GM18858 (cell line): ENCODE measurements at regions not wholly inside any gene's neighbourhood (a gene's known extent, or its start where the extent isn't known, plus 50 kb on each side); places are given as distances from the start of the nearest gene placed in this dataset.

ENCODE experiments used
- ATAC-seq: cut with Tn5 transposase; IDR thresholded peaks from one replicate; pipeline ENCODE4 v1.9.1; 2021; ENCODE audit not compliant: unreplicated experiment

DNA sequence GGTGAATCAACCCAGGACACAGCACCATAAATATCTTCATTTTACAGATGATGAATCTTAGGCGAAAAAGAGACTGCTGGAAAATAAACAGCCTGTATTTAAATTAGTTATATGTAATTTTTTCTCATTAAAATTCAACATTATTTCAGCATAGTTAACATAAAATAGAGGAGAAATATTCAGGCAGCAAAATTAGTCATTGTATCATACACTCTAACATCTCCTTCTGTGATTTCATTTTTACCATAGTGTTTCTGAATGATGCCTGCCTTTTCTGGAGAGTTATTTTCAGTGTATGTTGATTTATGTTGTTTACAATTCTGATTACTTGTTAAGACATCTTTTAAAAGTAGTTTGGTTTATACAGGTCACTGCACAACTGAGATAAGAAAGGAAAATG lies 82.3 kb upstream of the KCNIP4 start:
- ATAC-seq = no peak

DNA sequence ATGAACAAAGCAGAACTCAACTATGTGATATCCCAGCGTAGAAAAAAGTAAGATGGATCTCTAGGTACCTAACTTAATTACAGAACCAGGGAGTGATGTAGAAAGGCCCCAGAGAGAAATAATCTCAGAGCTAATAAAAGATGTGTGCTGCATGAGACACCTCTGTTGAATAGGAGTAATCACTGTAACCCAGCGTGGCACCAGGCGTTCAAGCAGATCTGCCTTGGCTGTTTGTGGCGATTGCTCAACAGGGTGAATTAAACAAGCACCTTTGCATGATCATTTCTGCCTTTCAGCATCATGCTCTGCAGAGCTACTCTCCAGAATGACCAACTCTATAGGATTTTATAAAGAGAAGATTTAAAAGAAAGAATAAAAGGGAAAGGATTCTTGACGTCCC lies 81.7 kb upstream of the KCNIP4 start:
- ATAC-seq = no peak

DNA sequence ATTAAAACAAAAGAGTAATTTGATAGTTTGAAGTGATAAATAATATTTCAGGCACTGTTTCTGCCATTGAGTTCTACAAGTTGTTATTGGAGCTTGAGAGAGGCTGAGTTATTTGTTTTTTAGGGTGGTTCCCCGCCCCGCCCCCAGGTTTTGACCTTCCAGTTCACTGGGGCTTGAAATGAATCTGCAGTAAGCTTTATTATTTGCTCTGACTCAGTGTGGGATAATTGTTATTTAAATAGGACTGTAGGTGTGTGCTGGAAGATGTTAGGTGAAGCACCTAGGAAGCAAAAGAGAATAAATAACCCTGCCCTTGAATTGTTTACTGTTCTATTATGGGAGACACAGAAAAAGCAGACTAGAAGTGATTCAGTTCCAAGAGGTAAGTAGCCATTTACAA lies 81.2 kb upstream of the KCNIP4 start:
- ATAC-seq = peak; percentile 59

DNA sequence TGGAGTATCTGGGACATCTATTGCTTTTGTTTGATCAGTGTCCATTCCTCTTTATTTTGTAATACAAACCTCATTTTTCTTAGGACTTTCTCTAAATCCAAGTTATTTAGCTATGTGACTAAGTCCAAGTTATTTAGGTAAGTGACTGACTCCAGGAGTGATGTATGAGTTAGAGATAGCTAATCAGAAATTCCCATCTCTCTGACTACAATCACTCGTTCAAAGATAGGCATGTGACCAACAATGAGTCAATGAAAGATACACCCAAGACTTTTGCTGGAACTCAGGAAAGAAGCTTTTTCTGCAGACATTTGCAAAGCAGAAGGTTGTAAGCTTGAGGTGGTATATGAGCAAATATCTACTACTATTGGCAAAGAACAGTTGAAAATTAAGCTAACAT lies 72.5 kb upstream of the KCNIP4 start:
- no peak for ATAC-seq

DNA sequence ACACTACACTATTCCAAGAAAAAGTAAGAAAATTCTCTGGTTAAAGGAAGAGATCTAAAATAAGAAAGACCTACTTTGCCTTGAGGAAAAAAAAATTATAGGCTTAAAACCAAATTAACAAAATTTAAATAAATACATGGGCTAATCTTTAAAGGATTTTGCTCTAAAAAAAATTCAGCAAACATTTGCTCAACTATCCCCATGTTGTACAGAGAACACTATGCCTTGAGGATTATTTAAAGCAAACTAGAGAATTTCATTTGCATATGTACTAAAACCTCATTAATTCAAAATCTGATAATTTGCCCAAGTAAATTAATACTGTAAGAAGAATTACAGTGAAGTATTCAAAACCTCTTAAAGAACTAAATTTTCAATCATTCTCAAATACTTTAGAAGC lies 71.6 kb upstream of the KCNIP4 start:
- no peak for ATAC-seq

DNA sequence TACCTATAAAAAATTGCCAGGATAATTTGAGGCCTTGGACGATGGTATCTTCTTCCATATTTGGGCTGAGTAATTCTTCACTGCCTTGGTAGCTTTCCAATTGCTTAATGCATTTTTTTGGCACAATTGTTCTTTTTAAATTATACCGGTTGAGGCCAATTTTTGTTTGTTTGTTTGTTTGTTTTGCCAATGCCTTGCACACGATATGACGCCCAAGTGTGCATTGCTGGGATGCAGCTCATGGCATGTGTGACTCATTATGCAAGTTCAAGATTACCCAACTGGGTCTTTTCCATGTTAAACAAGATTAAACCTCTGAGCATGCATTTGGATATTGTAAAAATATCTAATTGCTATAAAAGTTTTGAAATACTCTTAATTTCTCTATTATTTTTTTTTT lies 71.1 kb upstream of the KCNIP4 start:
- no peak for ATAC-seq

DNA sequence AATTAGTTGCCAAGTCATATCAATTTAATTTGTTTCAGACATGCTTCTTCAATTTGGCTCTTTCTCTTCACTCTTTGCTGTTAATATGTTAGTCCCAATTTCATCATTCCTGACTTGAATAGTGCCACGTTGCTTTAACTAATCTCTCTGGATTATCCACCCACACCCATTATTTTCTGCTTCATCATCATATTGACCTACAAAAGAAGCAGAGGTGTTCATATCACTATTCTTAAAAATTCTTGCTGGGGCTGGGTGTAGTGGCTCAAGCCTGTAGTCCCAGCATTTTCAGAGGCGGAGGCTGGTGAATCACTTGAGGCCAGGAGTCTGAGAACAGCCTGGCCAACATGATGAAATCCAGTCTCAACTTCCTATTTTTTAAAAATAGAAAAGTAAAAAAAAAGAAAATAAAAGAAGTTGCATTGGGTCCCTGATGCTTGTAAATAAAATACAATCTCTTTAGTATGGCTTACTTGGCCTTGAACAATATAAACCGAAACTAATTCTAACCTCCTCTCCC lies 65.7 kb upstream of the KCNIP4 start:
- no peak for ATAC-seq

DNA sequence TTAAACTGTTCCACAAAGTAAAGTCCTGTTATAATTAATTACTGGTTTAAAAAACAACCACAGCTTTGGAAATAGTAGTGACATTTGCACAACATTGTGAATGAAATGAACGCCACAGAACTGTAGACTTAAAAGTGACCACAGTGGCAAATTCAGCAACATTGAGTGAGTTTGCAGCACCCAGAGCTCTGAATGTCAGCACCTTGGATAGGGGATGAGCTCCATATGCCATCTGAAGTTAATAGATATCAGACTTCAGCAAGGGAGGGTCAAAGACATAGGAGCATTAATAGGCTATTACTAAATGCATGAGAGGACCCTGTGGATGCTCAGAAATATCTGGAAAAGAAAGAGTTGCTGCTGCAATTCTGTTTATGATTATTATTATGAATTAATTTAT lies 55.3 kb upstream of the KCNIP4 start:
- ATAC-seq = no peak
